ENCODE measurements at regions not wholly inside any gene's neighbourhood (a gene's known extent, or its start where the extent isn't known, plus 50 kb on each side); places are given as distances from the start of the nearest gene placed in this dataset.
A peak's percentile ranks its signal among the peaks of the same experiment; 100 is the strongest.
"Not testable (repeated sequence)": the region's sequence is repeated elsewhere in the genome, so short reads cannot be mapped to it uniquely, and the experiment has no call there.

- DNase-seq (ENCODE audit: low spot score) = no peak
Measured at GRCh38 chr2:239819091-239819973, 205.8 kb downstream of the NDUFA10 start.

GRCh38 chr2:239818531-239819011, 206.6 kb downstream of the NDUFA10 start:
- DNase-seq (ENCODE audit: low spot score) = peak; percentile 94

GRCh38 chr2:239818086-239818485, 207.1 kb downstream of the NDUFA10 start:
- no peak for DNase-seq (ENCODE audit: low spot score)

- DNase-seq (ENCODE audit: low spot score) = not testable (repeated sequence)
Measured at GRCh38 chr2:239817468-239818031, 207.6 kb downstream of the NDUFA10 start.

- no peak for DNase-seq (ENCODE audit: low spot score)
Measured at GRCh38 chr2:239816576-239817467, 208.3 kb downstream of the NDUFA10 start.

GRCh38 chr2:239815671-239816070, 209.5 kb downstream of the NDUFA10 start:
- no peak for DNase-seq (ENCODE audit: low spot score)

GRCh38 chr2:239814861-239815601, 210.1 kb downstream of the NDUFA10 start:
- no peak for DNase-seq (ENCODE audit: low spot score)

- no peak for DNase-seq (ENCODE audit: low spot score)
Measured at GRCh38 chr2:239814116-239814860, 210.9 kb downstream of the NDUFA10 start.

GRCh38 chr2:239813261-239814115, 211.7 kb downstream of the NDUFA10 start:
- no peak for DNase-seq (ENCODE audit: low spot score)

- no peak for DNase-seq (ENCODE audit: low spot score)
Measured at GRCh38 chr2:239811806-239812560, 213.2 kb downstream of the NDUFA10 start.

- no peak for DNase-seq (ENCODE audit: low spot score)
Measured at GRCh38 chr2:239811111-239811781, 213.9 kb downstream of the NDUFA10 start.

GRCh38 chr2:239809391-239809790, 215.8 kb downstream of the NDUFA10 start:
- no peak for DNase-seq (ENCODE audit: low spot score)

- no peak for DNase-seq (ENCODE audit: low spot score)
Measured at GRCh38 chr2:239807568-239807967, 217.6 kb downstream of the NDUFA10 start.

GRCh38 chr2:239806758-239807434, 218.2 kb downstream of the NDUFA10 start:
- DNase-seq (ENCODE audit: low spot score) = peak; percentile 74

- DNase-seq (ENCODE audit: low spot score) = no peak
Measured at GRCh38 chr2:239806276-239806675, 218.9 kb downstream of the NDUFA10 start.

- no peak for DNase-seq (ENCODE audit: low spot score)
Measured at GRCh38 chr2:239805414-239805813, 219.7 kb downstream of the NDUFA10 start.

- no peak for DNase-seq (ENCODE audit: low spot score)
Measured at GRCh38 chr2:239805043-239805329, 220.2 kb downstream of the NDUFA10 start.
